NCI-H524 (cell line): ENCODE measurements at regions not wholly inside any gene's neighbourhood (a gene's known extent, or its start where the extent isn't known, plus 50 kb on each side); places are given as distances from the start of the nearest gene placed in this dataset.

Source experiments
- DNase-seq, 2 experiments: peaks; one replicate each; lab custom pipeline; 2025; lab: John Stamatoyannopoulos, UW

DNA sequence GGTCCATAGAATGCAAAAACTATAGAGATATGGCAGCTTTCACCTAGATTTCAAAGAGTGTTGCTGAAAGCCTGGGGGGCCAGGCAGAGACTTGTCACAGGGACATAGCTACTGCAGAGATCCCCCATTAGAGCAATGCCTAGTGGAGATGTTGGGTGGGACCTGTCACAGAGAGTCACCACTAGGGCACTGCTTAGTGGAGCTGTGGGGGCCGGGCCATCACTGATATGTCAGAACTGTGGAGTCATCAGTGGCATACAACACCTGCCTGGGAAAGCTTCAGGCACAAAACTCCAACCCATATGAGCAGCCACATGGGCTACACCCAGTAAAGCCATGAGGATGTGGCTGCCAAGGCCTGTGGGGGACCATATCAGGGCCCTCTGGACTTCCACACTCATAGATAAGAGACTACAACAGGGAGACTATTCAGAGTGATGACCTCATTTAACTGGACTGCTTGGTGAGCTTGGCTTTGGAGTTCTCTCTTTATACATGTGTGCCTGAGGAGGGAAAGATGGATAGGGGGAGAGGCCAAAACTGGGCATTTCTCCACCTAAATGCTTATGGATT is 176.3 kb downstream of the ZNF621 start:
- no peak for DNase-seq

DNA sequence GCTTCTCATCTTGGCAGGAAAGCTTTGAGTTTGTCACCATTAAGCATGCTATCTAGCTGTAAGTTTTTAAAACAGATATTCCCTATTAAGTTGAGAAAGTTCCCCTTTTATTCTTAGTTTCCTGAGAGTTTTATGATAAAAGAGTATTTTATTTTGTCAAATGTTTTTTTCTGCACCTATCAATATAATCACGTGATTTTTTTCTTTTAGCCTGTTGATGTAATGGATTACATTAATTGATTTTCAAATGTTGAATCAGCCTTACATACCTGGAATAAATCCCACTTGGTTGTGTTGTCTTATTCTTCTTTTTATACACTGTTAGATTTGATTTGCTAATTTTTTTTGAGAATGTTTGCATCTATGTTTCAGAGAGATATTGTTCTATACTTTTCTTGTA is 179.5 kb downstream of the ZNF621 start:
- DNase-seq: no peak

DNA sequence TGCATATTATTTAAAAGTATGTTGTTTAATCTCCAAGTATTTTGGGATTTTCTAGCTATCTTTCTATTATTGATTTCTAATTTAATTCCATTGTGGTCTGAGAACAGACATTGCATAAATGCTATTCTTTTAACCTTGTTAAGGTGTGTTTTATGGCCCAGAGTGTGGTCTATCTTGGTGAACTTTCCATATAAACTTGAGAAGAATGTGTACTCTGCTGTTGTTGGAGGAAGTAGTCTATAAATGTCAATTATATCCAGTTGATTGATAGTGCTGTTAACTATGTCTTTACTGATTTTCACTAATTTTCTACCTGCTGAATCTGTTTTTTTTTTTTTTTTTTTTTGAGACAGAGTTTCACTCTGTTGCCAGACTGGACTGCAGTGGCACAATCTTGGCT is 180.9 kb downstream of the ZNF621 start:
- no peak for DNase-seq

DNA sequence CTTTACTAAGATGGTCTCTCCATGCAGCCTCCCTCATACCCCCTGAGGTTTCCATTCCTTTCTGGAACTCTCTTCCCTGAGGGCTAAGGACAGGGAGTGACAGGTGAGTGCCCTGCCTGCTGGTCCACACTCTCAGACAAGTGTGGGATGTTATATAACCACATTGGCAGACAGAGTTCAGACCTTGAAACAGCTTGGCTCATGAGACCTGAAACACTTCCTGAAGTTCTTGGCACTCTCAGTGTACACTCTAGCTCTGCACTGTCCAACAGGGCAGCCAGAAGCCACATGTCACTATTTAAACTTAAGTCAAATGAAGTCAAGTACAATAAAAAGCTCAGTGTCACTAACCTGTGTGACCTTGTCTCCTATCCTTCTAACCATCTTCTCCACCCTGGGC is 188.5 kb downstream of the ZNF621 start:
- DNase-seq: no peak

DNA sequence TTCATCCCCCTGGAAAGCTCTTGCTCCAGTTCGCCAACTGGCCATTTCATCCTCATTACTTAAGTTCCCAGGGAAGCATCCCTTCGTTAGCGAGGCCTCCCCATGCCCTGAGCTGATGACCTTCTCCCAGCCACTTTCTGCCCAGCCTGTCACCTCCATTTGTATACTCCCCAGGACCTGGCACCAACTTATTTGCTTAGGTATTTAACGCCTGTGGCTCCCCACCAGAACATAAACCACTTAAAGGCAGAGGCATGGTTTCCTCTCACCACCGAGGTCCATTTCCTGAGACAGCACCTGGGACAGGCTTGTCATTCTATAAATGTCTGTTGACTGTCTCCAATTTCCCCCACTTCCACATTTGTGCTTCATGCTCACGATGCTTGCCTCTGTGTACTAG is 189.0 kb downstream of the ZNF621 start:
- DNase-seq: no peak

DNA sequence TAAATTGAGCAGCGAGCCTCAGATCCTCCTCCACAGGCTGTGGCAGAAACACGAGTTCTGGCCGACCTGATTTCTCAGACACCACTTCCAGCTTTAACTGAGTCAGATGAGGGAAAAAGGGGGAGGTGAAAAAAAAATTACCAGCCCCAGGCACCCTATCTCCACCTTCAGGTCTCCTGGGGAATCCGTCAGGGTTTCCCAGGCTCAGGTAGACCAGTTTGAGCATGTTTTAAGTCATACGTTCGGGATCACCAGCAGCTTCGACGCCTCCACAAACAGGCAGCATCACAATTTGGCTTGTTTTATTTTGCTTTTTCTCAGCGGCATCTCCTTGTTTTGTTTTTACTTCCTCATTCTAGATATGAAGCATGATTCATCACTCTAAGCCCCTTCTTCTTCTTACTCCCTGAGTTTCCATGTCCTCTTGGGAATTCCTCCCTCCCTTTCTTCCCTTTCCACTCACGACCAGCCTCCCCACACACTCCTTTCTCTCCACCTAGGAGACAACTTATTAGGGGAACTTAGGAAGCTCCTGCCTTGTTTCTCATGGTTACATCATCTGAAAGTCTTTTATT is 190.1 kb downstream of the ZNF621 start:
- no peak for DNase-seq

DNA sequence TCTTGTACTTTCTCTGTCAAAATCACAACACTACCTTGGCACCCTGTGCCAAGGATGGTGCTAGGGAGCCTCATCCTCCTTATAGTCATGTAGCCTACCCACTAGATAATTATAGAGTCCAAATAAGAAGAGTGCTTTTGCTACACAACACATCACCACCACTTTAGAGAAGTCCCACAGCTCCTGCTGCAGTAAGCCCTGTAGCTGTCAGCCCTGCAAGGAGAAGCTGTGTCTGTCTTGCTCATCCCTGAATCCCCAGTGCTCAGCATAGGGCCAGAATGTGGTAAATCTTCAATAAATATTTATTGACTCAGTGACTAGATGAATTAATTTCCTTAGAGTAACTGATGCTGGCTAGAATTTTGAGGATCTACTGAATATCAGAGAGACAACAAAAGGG is 190.8 kb downstream of the ZNF621 start:
- DNase-seq: no peak

DNA sequence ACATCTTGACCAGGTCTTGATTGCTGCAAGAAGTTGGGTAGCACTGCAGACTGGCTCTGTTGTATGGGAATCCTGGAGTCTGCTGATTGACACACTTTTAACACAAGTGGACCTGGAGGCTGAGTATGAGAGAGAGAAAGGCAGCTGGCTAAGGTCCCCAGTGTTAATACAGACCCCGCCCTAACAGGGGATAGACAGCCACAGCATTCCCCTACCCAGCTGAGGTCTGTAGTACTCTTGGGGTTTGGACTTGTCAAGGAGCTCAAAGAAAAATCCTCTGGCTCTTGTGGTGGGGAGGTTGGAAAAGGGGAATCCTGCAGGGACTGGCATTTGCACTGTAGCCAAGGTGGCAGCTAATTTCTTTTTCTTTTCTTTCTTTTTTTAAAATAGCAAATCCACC is 192.7 kb downstream of the ZNF621 start:
- peak in 1 of 2 experiments; percentile 6 for DNase-seq

DNA sequence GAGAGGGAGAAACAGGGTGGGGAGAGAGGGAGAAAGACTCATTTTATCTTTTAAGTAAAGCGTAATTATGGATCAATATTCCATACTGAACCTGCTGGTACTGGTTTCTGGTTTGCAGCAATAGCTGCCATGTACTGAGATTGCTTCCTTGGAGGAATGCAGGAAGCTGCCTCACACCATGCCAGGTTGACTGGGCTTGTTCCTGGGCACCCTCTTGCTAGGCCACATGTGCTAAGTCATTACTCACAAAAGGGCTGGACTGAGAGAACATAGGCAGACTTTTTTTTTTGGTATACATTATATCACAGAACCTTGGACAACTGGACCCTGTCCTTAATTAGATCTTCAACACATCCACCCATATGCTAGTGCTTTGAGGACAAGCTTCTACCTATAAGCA is 193.4 kb downstream of the ZNF621 start:
- no peak for DNase-seq

DNA sequence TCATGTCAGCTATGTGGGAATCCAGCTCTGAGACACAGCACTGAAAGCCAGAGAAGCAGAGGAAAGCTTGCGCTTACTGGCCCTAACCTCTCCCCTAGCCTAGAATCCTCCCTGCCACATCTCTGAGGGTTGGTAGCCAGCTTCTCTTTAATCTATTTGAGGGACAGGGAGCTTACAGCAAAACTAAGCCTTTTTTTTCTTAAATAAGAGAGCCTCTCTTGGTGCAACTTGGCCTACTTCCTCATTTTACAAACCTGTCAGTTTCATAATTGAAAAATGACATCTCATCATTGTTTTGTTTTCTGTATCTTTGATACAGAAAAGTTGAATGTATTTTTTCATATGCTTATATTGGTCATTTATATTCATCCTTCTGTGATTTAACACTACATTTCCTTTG is 193.9 kb downstream of the ZNF621 start:
- DNase-seq: no peak

DNA sequence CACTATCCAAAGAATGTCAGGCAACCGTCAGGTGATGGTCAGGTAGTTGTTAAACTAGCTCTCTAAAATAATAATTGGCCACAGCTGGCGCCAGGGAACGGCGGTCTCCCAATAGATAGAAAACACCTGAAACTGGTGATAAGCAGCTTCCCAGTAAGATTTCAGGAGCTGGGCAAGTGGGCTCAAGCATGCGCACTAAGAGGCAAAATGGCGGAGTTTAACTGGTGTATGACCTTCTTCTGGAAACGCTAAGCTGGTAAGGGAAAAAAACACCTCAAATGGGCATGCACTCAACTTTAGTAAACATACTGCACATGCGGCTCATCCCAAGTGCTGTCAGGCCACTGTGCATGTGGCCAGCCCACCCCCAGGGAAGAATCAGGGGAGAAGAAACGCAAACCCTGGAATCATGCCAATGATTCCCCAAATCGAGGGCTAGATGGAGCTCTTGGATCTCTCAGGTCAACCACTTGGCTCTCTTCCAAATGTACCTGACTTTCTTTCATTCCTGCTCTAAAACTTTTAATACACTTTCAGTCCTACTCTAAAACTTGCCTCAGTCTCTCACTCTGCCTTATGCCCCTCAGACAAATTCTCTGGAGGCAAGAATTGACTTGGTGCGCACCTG is 195.0 kb downstream of the ZNF621 start:
- peak; percentile 79 to 89 for DNase-seq

DNA sequence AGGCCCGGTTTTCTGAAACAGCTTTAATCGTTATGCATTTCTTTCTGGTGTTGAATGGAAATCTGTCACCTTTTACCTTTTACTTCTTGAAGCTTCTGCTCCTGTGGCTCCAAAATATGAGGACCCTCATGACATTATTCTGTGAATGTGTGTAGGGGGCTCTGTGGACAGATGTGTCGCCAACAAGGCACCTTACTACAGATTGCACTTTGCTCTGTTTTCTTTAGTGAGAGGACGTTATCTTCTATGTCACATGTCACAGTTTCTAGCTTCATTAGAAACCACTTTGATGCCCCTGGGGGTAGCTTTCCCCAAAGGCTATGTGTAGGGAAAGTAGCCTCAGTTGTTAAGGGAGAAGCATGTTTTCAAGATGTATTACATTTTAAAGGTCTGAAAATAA is 195.6 kb downstream of the ZNF621 start:
- no peak for DNase-seq

DNA sequence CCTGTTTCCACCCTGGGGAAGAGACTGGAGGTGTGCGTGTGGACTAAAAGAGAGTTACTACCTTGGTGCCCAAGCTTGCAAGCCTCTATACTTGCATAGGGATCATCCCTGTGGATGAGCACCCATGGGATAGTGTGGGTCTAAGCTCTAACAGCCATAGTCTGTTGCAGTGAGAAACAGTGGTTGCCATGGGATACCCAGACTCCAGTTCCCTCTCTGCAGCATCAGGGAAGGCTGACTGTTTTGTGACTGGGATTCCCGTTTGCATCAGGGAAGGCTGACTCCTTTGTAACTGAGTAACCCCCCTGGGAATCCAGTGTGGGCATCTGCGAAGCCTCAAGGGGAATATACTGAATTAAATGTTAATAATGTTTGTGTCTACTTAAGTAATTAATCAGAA is 196.1 kb downstream of the ZNF621 start:
- DNase-seq: peak; percentile 40 to 68

DNA sequence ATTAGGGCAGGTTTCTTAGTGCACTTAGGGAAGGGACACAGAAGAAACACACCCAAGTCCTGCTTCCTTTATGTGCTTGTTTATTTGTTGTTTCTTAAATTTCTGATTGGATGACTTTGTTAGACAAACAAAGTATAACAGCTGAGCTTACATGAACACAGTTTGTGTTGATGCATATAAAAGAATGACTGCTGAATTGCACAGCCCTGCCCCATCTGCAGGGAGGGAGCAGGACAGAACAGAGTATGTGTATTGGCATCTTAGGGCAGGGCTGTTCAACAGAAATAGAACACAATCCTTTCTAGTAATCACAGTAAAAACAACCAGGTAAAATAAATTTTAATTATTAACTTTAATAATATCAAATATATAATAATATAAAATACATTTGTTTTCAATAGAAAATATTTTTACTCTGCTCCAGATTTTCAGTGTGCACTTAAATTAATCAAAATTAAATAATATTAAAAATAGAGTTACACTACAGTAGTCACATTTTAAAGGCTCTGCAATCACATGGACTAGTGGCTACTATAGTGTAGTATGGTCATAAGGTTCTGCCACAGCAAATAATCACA is 198.4 kb downstream of the ZNF621 start:
- no peak for DNase-seq

DNA sequence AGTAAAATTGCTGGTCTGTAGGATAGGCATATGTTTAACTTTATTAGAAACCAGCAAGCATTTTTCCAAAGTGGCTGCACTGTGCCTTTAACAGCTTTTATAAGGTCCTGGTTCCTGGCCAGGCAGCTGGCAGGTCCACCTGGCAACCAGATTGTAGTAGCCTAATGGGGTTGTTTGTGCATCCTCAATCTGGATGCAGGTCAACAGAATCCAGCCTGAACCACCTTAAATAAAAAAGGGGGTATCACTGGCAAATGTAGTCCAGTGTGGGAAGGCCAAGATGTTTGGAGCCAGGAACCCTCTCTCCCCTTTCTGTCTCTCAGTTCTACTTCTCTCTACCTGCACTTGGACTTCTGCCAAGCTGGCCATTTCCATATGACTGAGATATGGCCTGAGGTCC is 200.3 kb downstream of the ZNF621 start:
- peak; percentile 63 to 84 for DNase-seq

DNA sequence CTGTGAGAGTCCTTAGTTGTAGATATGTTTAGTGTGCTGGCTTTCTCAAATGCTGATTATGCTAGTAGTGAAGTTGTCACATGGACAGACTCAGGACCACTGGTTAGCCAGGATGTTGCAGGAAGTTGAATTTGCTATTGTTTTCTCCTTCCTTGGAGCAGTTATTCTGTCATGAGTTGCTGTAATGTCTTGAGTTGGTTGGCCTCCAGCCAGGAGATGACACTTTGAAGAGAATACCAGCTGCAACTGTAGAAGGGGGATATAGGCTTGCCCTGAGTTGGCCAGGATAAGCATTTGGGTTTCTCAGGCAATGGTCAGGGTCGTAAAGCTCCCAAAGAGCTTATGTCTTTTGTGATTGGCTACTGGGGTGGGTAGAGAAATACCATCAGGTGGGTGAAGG is 206.7 kb downstream of the ZNF621 start:
- DNase-seq: no peak

DNA sequence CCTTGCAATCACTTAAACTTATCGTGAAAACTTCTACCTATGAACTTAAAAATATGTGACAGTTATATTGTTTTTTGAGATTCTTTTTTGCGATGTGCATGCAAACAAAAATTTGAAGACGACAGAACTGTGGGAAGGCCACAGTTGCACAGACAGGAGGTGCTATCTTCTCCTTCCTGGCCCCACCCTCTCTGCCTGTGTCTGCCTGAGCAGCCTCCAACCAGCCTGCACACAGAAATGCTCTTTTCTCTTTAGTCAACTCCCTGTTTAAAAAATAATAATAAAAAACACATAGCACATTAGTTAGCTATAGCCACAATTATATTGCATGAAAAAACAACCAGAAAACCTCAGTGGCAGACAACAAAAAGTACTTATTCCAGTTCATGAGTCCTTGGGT is 212.2 kb downstream of the ZNF621 start:
- no peak for DNase-seq

DNA sequence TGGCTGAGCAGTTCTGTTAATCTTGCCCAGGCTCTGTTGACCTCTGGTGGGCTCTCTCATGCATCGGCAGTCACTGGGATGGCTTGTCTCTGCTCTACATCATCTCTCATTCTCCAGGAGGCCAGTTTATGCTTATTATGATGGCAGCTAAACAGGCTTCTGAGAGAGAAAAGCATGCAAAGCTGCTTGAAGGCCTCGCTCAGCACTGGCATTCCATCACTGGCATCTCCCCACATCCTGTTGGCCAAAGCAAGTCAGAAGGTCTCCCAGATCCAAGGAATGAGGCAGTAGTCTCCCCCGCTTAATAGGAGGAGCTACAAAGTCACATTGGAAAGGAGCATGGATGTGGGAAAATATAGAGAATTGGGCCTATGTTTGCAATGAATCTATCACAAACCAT is 212.6 kb downstream of the ZNF621 start:
- no peak for DNase-seq

DNA sequence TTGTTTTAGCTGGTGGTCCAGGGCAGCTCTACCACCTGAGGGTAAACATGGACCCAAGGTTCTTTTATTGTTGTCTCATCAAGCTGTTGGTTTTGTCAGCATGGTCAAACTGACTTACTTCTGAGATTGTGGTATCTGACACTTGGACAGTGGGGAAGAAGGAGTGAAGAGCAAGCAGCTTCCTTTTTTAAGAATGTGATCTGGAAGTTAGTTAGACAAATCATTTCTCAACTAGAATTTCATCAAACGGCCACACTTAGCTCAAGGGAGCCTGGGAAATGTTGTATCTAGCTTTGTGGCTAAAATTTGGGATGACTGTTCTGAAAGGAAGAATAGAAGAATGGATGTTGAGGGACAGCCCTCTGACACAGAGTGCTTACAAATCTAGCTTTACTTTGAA is 215.2 kb downstream of the ZNF621 start:
- no peak for DNase-seq

DNA sequence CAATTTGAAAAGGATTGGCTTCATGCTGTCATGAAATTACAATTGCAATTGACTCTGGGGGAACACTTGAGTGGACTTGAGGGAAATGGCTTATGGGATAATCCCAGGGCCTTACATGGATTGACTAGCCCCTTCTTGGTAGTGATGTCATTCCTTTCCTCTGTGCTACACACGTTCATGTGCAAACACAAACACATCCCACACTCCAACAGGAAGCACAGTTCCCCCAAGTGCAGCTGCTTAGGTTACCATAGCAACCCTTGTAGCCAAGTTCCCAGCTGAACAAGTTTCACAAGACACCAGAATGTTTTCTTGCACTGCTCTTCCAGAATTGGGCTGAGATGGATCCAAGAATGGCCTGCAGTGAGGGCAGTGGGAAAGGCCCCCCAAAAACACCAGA is 217.0 kb downstream of the ZNF621 start:
- peak in 1 of 2 experiments; percentile 74 for DNase-seq

DNA sequence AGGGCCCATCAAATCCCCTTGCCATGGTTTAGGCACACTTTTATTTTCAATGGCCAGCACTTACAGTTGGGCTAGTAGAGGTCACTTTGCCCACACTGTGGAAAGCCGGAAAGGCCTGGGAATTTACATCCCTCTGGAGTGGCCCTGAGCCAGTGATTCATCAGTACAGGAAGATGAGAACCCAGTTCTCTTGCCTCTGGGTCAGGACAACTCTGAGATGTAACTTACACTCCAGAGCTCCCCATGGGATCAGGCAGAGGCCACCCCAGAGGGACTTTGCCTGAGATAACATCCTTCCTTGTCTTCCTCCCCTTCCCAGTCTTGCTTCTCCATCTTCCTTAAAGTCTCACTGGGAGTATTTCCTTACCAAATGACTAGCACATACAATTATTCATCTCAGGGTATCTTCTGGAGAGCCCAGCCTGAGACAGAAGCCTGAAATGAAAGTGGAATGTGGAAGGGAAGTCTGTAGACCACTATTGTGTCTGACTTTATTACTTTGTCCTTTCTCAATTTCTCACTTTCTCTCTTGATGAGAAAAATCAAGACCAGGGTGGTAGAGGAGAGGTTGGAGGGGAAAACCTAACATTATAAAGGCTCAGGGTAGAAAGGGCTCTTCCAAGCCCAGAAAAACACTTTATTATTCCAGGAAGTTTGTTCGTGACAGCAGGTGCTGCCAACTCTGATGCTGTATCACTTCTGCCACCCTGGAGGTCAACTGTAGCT is 220.8 kb downstream of the ZNF621 start:
- no peak for DNase-seq

DNA sequence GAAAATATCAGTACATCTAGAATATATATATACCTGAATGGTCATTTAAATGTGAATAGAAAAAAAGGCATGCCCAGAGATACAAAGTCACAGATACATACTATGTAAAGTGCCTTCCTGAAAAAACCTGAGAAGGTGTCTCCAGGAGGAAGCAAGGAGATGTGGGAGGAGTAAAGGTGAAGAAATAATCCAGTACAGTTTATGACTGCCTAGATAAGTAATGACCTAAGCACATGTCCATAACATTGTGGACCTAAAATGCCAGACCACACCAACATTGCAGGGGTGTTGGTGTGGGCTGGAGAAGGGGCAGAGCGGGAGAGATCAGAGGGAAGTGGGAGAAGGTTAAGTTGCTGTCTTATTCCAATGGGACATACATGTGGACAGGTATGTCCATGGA is 226.9 kb downstream of the ZNF621 start:
- no peak for DNase-seq

DNA sequence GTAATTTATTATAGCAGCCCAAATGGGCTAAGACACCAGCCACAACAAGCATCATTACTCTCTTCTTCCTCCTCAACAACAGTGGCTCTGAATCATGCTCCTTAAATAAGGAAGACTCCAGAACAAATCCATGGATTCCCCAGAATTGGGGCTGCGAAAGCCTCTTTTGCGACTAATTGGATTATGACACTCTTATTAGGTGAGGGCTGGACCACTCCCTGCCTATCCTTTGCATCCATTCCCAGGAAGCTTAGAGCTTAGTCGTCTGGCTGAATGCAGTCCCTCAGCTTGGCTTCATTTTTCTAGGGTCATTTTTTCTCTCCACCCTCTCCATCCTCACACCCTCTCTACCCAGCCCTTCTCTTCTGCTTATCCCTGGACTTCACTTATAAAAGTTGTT is 227.7 kb downstream of the ZNF621 start:
- peak; percentile 58 to 85 for DNase-seq
